ENCODE measurements at regions not wholly inside any gene's neighbourhood (a gene's known extent, or its start where the extent isn't known, plus 50 kb on each side); places are given as distances from the start of the nearest gene placed in this dataset.

DNA sequence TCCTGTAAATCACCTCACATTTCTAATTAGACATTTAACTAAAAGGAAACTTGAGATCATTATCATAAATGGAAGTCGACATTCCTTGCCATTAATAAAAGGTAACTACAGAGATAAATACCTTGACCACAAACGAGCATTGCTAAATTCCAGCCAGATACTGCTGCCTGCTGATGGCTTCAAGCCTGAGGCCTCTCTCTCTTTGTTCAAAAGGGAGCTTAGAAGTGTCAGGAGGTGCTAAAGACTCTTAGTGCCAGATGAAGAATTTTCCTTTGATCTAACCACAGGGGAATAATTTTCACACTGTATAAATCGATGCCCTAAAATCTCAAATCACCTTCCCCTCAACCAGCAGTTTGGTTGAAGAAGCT lies 248.2 kb upstream of the PMEPA1 start:
- TF ChIP-seq CTCF (IDR thresholded peaks at IDR 0.05) = no peak
- no peak for TF ChIP-seq POLR2A (IDR thresholded peaks at IDR 0.05)
- no peak for TF ChIP-seq POLR2AphosphoS5 (IDR thresholded peaks at IDR 0.05)

Data from breast epithelium (tissue), 3 donors.